ENCODE measurements at regions not wholly inside any gene's neighbourhood (a gene's known extent, or its start where the extent isn't known, plus 50 kb on each side); places are given as distances from the start of the nearest gene placed in this dataset.
"Not testable (repeated sequence)": the region's sequence is repeated elsewhere in the genome, so short reads cannot be mapped to it uniquely, and the experiment has no call there.

GRCh38 chr3:177793451-177793850 is 596.2 kb upstream of the TBL1XR1 start:
- TF ChIP-seq ZC3H10 (CRISPR knock-in tag; IDR thresholded peaks at IDR 0.05) (no peak), ZNF565 (CRISPR knock-in tag; conservative IDR thresholded peaks at IDR 0.05; ENCODE audit: low read depth) (no peak)
- no peak for ATAC-seq

- TF ChIP-seq RARB (CRISPR knock-in tag; IDR thresholded peaks at IDR 0.05) (no peak), PATZ1 (CRISPR knock-in tag; IDR thresholded peaks at IDR 0.05; ENCODE audit: borderline replicate concordance) (no peak), ARNTL (CRISPR knock-in tag; IDR thresholded peaks at IDR 0.05; ENCODE audit: borderline replicate concordance, low read depth) (no peak), TOX (CRISPR knock-in tag; IDR thresholded peaks at IDR 0.05; ENCODE audit: borderline replicate concordance) (no peak), PPARA (CRISPR knock-in tag; IDR thresholded peaks at IDR 0.05; ENCODE audit: borderline replicate concordance) (no peak), ESRRG (CRISPR knock-in tag; IDR thresholded peaks at IDR 0.05) (no peak), ZFP3 (CRISPR knock-in tag; IDR thresholded peaks at IDR 0.05) (no peak), ZNF565 (CRISPR knock-in tag; conservative IDR thresholded peaks at IDR 0.05; ENCODE audit: low read depth) (no peak), ZNF70 (CRISPR knock-in tag; IDR thresholded peaks at IDR 0.05) (no peak), ZFP30 (CRISPR knock-in tag; IDR thresholded peaks at IDR 0.05) (no peak), TSHZ2 (CRISPR knock-in tag; IDR thresholded peaks at IDR 0.05) (no peak), POU6F1 (CRISPR knock-in tag; IDR thresholded peaks at IDR 0.05; ENCODE audit: borderline replicate concordance, low read depth) (no peak)
- ATAC-seq: no peak
Observed at GRCh38 chr3:177795216-177795615, 597.9 kb upstream of the TBL1XR1 start.

- TF ChIP-seq ZNF565 (CRISPR knock-in tag; conservative IDR thresholded peaks at IDR 0.05; ENCODE audit: low read depth) (no peak), OSR1 (CRISPR knock-in tag; IDR thresholded peaks at IDR 0.05) (no peak), RARB (CRISPR knock-in tag; IDR thresholded peaks at IDR 0.05) (no peak), ZNF8 (CRISPR knock-in tag; IDR thresholded peaks at IDR 0.05) (no peak), TCF4 (CRISPR knock-in tag; IDR thresholded peaks at IDR 0.05; ENCODE audit: borderline replicate concordance) (no peak), POU6F1 (CRISPR knock-in tag; IDR thresholded peaks at IDR 0.05; ENCODE audit: borderline replicate concordance, low read depth) (no peak), ISL1 (CRISPR knock-in tag; IDR thresholded peaks at IDR 0.05) (no peak), GLIS3 (CRISPR knock-in tag; IDR thresholded peaks at IDR 0.05) (no peak), PATZ1 (CRISPR knock-in tag; IDR thresholded peaks at IDR 0.05; ENCODE audit: borderline replicate concordance) (no peak), CSRNP3 (CRISPR knock-in tag; IDR thresholded peaks at IDR 0.05) (no peak), PPARA (CRISPR knock-in tag; IDR thresholded peaks at IDR 0.05; ENCODE audit: borderline replicate concordance) (no peak), BACH2 (CRISPR knock-in tag; IDR thresholded peaks at IDR 0.05; ENCODE audit: borderline replicate concordance) (no peak), ESRRG (CRISPR knock-in tag; IDR thresholded peaks at IDR 0.05) (no peak), ZC3H10 (CRISPR knock-in tag; IDR thresholded peaks at IDR 0.05) (no peak), CREB5 (CRISPR knock-in tag; IDR thresholded peaks at IDR 0.05; ENCODE audit: low read depth) (no peak), ZFP3 (CRISPR knock-in tag; IDR thresholded peaks at IDR 0.05) (no peak), TOX (CRISPR knock-in tag; IDR thresholded peaks at IDR 0.05; ENCODE audit: borderline replicate concordance) (no peak), ARNTL (CRISPR knock-in tag; IDR thresholded peaks at IDR 0.05; ENCODE audit: borderline replicate concordance, low read depth) (no peak), ZNF70 (CRISPR knock-in tag; IDR thresholded peaks at IDR 0.05) (no peak)
- no peak for ATAC-seq
Observed at GRCh38 chr3:177795859-177796258, 598.6 kb upstream of the TBL1XR1 start.

GRCh38 chr3:177800147-177800546 is 602.9 kb upstream of the TBL1XR1 start:
- not testable (repeated sequence) for ATAC-seq

Data from SK-N-SH treated with all-trans-retinoic acid at 6 μM for 48 hours (cell line).